Motor neuron (in vitro differentiated cells): ENCODE measurements at regions not wholly inside any gene's neighbourhood (a gene's known extent, or its start where the extent isn't known, plus 50 kb on each side); places are given as distances from the start of the nearest gene placed in this dataset.

Experiments
- ATAC-seq, 8 experiments: fragments of 200-7000 bp; cut with Tn5 transposase; replicated peaks in 6 of 8; 2 replicates each; pipeline ENCODE4 v1.8.0; 2021; ENCODE audit warnings: mild to moderate bottlenecking in 8 of 8, moderate library complexity in 8 of 8
- H3K27ac ChIP-seq, 2 donors: fragments of 250-450 bp; sonication (Bioruptor Pico); 2 replicates each; pipeline ENCODE4 v1.9.0; 2021; ENCODE audit warnings: antibody characterized with exemption in 2 of 2, mild to moderate bottlenecking in 2 of 2, moderate library complexity in 1 of 2
- H3K4me1 ChIP-seq, 2 donors: fragments of 250-450 bp; sonication (Bioruptor Pico); replicated peaks in 1 of 2; 2 replicates each; pipeline ENCODE4 v1.6.1; 2021; ENCODE audit warnings: antibody characterized with exemption in 2 of 2, mild to moderate bottlenecking in 2 of 2, moderate library complexity in 1 of 2
- H3K4me3 ChIP-seq, 5 donors: fragments of 250-450 bp; sonication (Bioruptor Pico); 2 replicates each; pipeline ENCODE4 v1.9.0; 2021; ENCODE audit warnings: antibody characterized with exemption in 5 of 5, mild to moderate bottlenecking in 5 of 5, moderate library complexity in 4 of 5
- WGBS, 10 experiments: fragments of 450-650 bp; shearing (Covaris generic); methylation state at CpG; one replicate each; pipeline ENCODE4 v1.0.0; 2022; 5-methylcytosine and 5-hydroxymethylcytosine counted together
- in situ Hi-C, 9 experiments: fragments of 400-800 bp; cut with MboI; loops; one replicate each; pipeline ENCODE4 v1.15.0; 2021; ENCODE audit warnings: low sequenced_read_pairs in 9 of 9, low pct_unique_long_range_greater_than_20kb in 2 of 9; ENCODE audit not compliant: unreplicated experiment in 9 of 9

DNA sequence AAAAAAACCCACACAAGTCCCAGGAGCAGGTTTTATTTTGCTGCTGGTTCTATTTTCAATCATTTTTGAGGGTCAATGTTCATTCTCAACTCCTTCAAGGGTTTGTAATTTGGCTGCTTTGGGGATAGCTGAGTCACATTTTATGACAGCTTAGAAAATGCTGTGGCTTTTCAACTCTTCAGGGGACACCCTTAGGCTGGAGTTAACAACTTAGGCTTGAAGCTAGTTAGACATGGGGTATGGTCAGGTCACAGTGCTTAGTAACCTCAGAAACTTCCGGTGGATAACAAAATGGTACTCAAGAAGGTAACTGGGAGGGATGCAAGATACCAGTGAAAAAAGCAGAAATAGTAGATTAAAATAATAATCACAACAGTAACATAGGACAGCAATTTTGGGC is 308.8 kb downstream of the HHIPL2 start:
- WGBS, 10 experiments: 91 to 100% (median 100%) methylated on average over 1 of the region's 1 CpG; no CpG with 5 or more reads in 1 of the 10 experiments
- in situ Hi-C loops: no loop called here

DNA sequence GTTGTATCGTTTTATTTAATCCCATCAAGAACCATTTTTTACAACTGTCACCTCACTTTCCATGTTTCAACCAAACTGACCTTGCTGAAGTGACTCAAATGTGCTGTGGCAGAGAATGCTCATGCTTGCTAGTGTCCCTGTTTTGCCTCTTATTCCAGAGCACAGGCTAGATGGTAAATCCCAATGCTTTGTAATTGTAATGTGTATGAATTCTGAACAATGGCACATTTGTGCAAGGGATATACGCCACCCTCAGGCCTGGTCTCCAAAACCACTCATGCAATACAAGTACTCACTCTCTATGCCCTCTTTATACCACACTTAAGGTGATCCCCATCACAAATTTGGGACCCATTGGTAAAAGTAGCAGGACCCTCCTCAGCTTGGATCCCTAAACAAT is 313.6 kb downstream of the HHIPL2 start:
- 25 to 100% (median 83%) methylated on average over 1 to 2 of the region's 2 CpGs; no CpG with 5 or more reads in 1 of the 10 experiments for WGBS, 10 experiments
- no peak for ATAC-seq
- in situ Hi-C loops: no loop called here
- H3K27ac ChIP-seq: no peak overlapping the region
- H3K4me1 ChIP-seq: peaks cover 8 to 13% of the 10 kb centered on the region in 2 donors
- H3K4me3 ChIP-seq: no peak overlapping the region

More for the DNA sequence above, 308.8 kb downstream of the HHIPL2 start:
- no peak for ATAC-seq
- Histone ChIP-seq H3K4me1 (no peaks in the 10 kb centered on the region), H3K4me3 (no peak overlapping the region), H3K27ac (no peak overlapping the region)

DNA sequence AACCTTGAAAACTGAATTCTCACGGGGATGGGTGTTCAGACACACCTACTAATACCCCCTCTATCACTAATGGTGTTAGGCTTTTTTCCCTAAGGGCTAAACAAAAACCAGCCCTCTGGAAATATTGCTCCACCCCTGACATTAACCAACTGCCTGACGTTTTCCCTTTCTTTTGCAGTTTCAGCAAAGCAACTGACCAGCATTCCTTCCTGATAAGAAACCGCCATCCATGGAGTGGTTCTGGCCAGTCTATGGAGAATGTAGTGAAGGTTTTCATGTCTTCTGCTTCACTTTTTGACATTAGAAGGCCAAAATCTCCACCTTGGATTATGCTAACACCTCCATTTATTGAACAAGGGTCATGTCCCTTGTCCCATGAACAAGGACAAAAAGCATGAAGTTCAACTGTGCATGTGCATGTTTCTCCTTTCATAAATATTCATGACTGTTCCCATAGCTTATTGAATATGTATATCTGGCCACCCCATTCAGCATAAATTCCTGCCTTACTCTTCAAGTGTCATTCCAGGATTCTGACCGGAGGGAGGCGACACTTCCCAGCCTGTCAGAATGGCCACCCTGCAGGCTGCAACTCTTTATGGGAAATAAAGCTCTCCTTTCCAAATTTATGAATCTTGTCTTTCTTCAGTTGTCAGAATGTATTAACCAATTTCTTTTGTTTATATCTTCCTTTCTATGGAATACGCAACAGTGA is 314.3 kb downstream of the HHIPL2 start:
- WGBS, 10 experiments: 48 to 92% (median 76%) methylated on average over 2 to 6 of the region's 6 CpGs
- Histone ChIP-seq H3K4me1 (peaks cover 8 to 14% of the 10 kb centered on the region in 2 donors), H3K4me3 (no peak overlapping the region), H3K27ac (no peak overlapping the region)
- peak in 4 of 8 experiments; percentile 42 to 92 (median 78) for ATAC-seq
- in situ Hi-C loops: no loop called here

DNA sequence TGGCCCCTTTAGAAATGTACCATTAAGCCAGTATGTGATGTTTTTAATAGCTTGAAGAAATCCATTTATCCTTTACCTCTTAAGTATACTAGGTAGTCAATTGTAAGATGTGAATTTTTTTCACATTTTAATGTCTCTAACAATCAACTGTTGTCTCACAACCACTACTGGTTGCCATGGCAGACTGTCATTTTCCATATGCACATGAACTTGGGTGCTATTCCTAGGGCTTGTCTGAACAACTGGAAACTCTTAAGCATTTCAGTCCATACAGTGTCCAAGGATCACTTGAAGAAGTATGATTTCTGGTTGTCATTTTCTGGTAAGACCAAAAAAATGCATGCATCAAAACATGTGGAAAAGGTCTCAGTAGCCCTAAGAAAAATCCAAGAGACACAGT is 315.1 kb downstream of the HHIPL2 start:
- H3K4me1 ChIP-seq: peaks cover 8 to 14% of the 10 kb centered on the region in 2 donors

DNA sequence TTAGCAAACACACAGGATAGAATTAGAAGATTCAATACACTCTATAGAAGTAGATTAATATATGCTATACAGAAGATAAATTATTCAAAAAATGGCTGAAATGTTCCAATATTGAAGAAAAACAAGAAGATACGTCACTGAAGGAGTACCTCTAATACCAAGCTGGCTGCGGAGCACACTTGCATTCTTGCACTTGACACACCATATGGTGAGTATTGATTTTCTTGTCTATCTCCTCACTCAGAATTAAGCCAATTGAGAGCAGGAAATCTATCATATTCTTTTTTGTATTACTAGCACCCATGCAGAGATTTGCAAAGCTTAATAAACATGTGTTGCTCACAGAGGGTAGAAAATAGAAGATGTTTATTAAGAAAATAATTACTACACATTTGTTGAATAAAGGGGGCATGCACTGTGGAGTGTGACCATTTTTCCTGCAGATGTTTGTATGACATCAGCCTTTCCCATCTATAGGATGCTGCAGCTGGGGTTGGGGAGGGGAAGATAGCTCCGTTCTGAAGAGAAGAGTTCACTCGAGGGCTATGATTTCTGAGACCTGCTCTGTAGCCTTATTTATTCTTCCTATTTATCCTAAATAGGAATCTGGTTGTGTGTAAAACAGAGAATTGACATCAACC is 318.1 kb downstream of the HHIPL2 start:
- Histone ChIP-seq H3K4me1 (peaks cover 8 to 23% of the 10 kb centered on the region in 2 donors), H3K4me3 (no peak overlapping the region), H3K27ac (no peak overlapping the region)
- ATAC-seq: peak in 5 of 8 experiments; percentile 21 to 83 (median 60)
- in situ Hi-C loops: no loop called here
- 10 to 65% (median 34%) methylated on average over 3 to 4 of the region's 4 CpGs; no CpG with 5 or more reads in 1 of the 10 experiments for WGBS, 10 experiments

More for the DNA sequence above, 315.1 kb downstream of the HHIPL2 start:
- Histone ChIP-seq H3K27ac (no peak overlapping the region), H3K4me3 (no peak overlapping the region)
- in situ Hi-C loops: no loop called here
- peak in 3 of 8 experiments; percentile 81 to 92 (median 87) for ATAC-seq

DNA sequence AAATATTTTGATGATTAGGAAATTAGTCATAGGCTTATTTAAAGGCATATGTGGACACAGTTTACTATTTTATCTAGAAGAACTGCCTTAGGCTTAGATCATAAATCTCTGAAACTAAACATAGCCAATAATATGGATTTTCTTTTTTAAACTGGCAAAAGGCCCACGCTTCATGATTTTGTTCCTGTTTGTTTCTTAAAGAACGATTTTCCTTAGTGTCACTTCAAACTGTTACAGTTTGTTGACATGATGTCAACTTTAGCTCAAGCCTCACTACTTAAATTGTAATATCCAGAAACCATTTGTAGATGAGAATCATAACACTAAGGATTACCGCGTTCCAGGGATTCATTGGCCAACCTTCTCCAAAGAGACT is 322.6 kb downstream of the HHIPL2 start:
- WGBS, 10 experiments: 5 to 95% (median 82%) methylated on average over 4 of the region's 4 CpGs; no CpG with 5 or more reads in 1 of the 10 experiments
- in situ Hi-C loops: no loop called here
- Histone ChIP-seq H3K4me3 (no peak overlapping the region), H3K4me1 (peaks cover 9 to 48% of the 10 kb centered on the region in 2 donors), H3K27ac (no peak overlapping the region)
- ATAC-seq: peak in 1 of 8 experiments; percentile 36

DNA sequence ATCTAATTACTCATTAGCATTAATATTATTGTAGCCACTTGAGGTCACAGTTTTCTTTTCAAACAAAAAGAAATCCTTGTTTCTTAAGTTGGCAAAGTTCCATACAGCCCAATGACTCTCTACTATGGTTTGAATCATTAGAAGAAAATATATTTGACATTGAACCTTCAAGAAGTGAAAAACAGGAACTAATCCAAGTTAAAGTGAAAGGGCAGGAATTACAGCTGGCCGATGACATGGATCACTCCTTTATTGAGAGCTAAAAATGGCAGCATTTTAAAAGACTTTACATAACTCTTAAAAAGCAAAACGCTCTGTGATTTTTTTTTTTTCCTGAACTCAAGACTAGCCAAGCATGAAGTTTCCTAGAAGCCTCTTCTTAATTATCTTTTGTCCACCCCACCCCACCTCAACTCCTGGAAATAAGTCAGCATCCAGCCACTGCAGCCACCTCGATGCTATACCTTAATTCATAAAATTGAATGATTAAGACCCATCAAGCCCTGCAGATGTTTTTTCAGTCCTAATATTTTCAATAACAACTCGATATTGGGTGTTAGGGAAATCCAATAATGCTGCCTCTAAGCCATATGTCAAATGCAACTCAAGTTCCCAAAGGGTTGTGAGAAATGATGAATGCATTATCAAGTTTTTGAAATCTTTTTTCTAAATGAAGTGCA is 323.1 kb downstream of the HHIPL2 start:
- H3K27ac ChIP-seq: no peak overlapping the region
- WGBS, 10 experiments: 4 to 91% (median 63%) methylated on average over 1 to 4 of the region's 4 CpGs
- no peak overlapping the region for H3K4me3 ChIP-seq

DNA sequence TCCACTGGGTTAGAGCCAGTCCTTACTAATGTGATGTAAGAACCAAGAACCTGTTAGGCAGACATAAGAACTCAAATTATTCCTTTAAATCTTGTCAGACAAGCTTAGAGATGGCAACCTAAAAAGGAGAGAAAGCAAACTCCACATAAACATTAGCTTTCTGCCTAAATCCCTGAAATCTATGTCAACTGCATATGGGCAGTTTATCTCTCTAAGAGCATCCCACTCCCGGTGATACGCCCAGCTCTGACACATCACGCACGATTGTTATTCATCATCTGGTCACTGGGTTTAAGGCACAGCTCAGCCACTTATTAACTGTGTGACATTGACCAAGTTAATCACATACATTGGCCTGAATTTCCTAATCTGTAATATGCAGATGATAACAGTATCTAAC is 323.7 kb downstream of the HHIPL2 start:
- Histone ChIP-seq H3K4me3 (no peak overlapping the region), H3K27ac (no peak overlapping the region), H3K4me1 (peaks cover 5 to 38% of the 10 kb centered on the region in 2 donors)
- ATAC-seq: peak in 6 of 8 experiments; percentile 61 to 92 (median 82)
- in situ Hi-C loops: no loop called here
- 0 to 86% (median 45%) methylated on average over 2 to 4 of the region's 4 CpGs; no CpG with 5 or more reads in 2 of the 10 experiments for WGBS, 10 experiments

More for the DNA sequence above, 323.1 kb downstream of the HHIPL2 start:
- in situ Hi-C loops: no loop called here
- peak in 3 of 8 experiments; percentile 12 to 66 (median 28) for ATAC-seq
- peaks cover 5 to 43% of the 10 kb centered on the region in 2 donors for H3K4me1 ChIP-seq

DNA sequence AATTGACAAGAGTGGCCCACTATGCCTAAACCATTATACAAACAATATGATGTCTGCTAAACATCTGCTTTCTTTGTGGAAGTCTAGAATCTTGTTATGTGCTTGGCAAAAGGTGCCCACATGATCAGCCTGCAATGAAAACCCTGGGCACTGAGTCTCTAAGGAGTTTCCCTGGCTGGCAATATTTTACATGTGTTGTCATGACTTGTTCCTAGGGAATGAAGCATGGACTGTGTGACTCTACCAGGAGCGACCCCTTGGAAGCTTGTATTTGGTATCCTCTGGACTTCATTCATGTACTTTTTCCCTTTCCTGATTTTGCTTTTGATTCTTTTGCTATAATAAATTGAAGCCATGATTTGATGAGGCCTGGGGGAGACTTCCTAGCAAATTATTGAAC is 324.9 kb downstream of the HHIPL2 start:
- in situ Hi-C loops: no loop called here
- Histone ChIP-seq H3K27ac (no peak overlapping the region), H3K4me1 (peaks cover 5 to 38% of the 10 kb centered on the region in 2 donors), H3K4me3 (no peak overlapping the region)
- WGBS, 10 experiments: 0 to 100% (median 85%) methylated on average over 1 of the region's 1 CpG; no CpG with 5 or more reads in 4 of the 10 experiments
- ATAC-seq: peak in 1 of 8 experiments; percentile 57

DNA sequence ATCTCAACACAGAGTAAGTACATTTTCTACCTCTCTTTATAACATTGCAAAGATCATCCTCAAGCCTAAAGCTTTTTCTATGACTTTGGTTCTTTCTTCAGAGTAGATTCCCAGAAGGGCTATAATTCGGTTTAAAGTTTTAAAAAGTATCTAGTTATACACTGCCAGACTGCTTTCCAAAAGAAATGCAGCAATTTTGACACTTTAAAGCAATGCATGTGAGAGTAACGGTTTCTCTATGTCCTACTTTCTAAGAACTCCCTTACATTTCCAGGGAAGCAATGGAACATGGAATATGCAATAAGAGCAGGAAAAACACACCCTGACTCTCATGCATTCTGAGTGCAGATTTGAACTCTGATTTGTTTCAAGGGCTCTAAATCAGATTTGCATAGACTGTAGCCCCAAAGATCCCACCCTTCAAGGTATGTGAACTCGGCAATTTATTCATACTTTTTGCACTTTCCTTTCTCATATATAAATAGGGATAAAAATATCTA is 331.6 kb downstream of the HHIPL2 start:
- Histone ChIP-seq H3K4me3 (no peak overlapping the region), H3K4me1 (no peaks in the 10 kb centered on the region), H3K27ac (no peak overlapping the region)
- in situ Hi-C loops: no loop called here
- 0 to 91% (median 58%) methylated on average over 2 to 3 of the region's 3 CpGs for WGBS, 10 experiments
- peak in 2 of 8 experiments; percentile 69 to 84 for ATAC-seq

DNA sequence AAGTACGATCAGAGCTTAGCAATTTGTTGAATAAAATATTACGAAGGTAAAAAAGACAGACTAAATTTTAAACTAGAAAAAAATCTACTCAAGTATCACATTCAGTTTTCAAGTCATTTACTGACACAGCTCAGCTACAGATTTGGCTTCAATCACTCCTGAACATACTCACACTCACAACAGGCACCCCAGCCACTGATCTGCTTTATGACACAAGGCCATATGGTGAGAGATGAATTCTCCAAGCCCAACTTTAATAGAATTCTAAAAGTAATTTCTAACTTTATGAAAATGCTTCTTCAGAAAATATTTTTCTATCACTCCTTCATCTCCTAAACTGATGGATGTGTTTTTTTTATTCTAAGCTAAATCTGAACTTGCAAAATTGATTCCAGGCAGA is 337.1 kb downstream of the HHIPL2 start:
- no peaks in the 10 kb centered on the region for H3K4me1 ChIP-seq
- in situ Hi-C loops: no loop called here
- H3K27ac ChIP-seq: no peak overlapping the region
- H3K4me3 ChIP-seq: no peak overlapping the region
- ATAC-seq: no peak
- WGBS, 10 experiments: 31 to 84% (median 54%) methylated on average over 1 to 2 of the region's 2 CpGs; no CpG with 5 or more reads in 1 of the 10 experiments

DNA sequence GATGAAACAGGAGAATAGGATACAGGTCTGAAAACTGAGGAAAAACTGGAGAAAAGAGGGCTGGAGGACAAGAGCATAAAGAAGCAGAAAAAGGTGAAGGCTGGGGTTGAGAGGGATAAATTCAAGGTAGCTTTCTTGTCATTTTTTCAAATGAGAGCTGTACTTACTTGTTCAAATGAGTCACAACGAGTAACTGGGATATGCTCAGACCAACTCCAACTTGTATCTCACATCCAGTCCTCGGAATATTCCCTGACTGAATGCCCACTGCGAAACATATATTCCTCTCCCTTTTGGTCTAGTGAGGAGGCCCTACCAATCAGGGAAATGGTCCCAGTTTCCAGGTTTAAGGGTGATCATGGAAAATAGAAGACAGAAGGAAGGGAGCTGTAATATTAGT is 343.4 kb downstream of the HHIPL2 start:
- 55 to 100% (median 73%) methylated on average over 1 to 3 of the region's 3 CpGs; no CpG with 5 or more reads in 3 of the 10 experiments for WGBS, 10 experiments
- Histone ChIP-seq H3K4me1 (no peaks in the 10 kb centered on the region), H3K27ac (no peak overlapping the region), H3K4me3 (no peak overlapping the region)
- in situ Hi-C loops: no loop called here
- no peak for ATAC-seq

DNA sequence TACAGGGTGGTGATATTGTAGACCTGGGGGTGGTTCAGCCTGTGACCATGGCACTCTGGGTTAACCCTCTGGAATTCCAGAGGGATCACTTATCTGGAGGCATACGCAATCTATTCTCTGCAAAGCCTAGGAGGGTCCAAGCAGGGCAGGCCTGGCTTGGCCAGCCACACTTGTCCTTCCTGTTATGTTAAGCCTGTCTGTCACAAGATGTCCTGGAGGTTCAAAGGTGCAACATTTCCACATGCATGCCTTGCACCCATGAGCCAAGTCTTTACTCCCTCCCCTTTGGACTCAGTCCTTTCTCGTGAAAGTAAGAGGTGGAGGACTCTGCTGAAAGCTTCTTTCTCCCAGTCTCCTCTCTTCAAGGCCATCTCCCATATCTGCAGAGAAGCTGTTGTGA is 345.1 kb downstream of the HHIPL2 start:
- ATAC-seq: no peak
- in situ Hi-C loops: no loop called here

More for the DNA sequence above, 345.1 kb downstream of the HHIPL2 start:
- H3K4me1 ChIP-seq: no peaks in the 10 kb centered on the region
- WGBS, 10 experiments: 71 to 86% (median 73%) methylated on average over 1 to 2 of the region's 2 CpGs; no CpG with 5 or more reads in 7 of the 10 experiments
- no peak overlapping the region for H3K27ac ChIP-seq
- H3K4me3 ChIP-seq: no peak overlapping the region
